SJCRH30 (cell line): ENCODE measurements at regions not wholly inside any gene's neighbourhood (a gene's known extent, or its start where the extent isn't known, plus 50 kb on each side); places are given as distances from the start of the nearest gene placed in this dataset.

ENCODE experiments used
- DNase-seq, 2 experiments: peaks; one replicate each; pipeline ENCODE4 v3.0.0-alpha.2; 2015 to 2020
- H3K27ac ChIP-seq: fragments of 250-450 bp; sonication (Bioruptor Pico); 2 replicates; pipeline ENCODE4 v1.5.1; 2020; ENCODE audit warnings: mild to moderate bottlenecking, moderate library complexity
- H3K27me3 ChIP-seq: fragments of 250-450 bp; sonication (Bioruptor Pico); 2 replicates; pipeline ENCODE4 v1.5.1; 2020; ENCODE audit warnings: mild to moderate bottlenecking, moderate library complexity
- H3K36me3 ChIP-seq: fragments of 250-450 bp; sonication (Bioruptor Pico); 2 replicates; pipeline ENCODE4 v1.5.1; 2020; ENCODE audit warnings: mild to moderate bottlenecking, moderate library complexity
- H3K4me1 ChIP-seq: fragments of 250-450 bp; sonication (Bioruptor Pico); 2 replicates; pipeline ENCODE4 v1.5.1; 2020; ENCODE audit warnings: mild to moderate bottlenecking, moderate library complexity
- H3K4me3 ChIP-seq: fragments of 250-450 bp; sonication (Bioruptor Pico); 2 replicates; pipeline ENCODE4 v1.5.1; 2020; ENCODE audit warnings: mild to moderate bottlenecking, moderate library complexity
- H3K9me3 ChIP-seq: fragments of 250-450 bp; sonication (Bioruptor Pico); replicated peaks from 2 replicates; pipeline ENCODE4 v1.5.1; 2020; ENCODE audit warnings: mild to moderate bottlenecking, moderate library complexity

- Histone ChIP-seq H3K27me3 (peaks cover 4% of the 10 kb centered on the region; the same call in 1 of the 2 replicates), H3K27ac (no peak overlapping the region), H3K4me3 (no peak overlapping the region), H3K36me3 (no peaks in the 10 kb centered on the region), H3K4me1 (peaks cover 2% of the 10 kb centered on the region; the same call in 1 of the 2 replicates), H3K9me3 (no peaks in the 10 kb centered on the region)
- DNase-seq = no peak
Observed at GRCh38 chr3:115513416-115513800, 109.9 kb upstream of the GAP43 start.

- peaks cover 4% of the 10 kb centered on the region; the same call in 1 of the 2 replicates for H3K27me3 ChIP-seq
- no peak overlapping the region for H3K4me3 ChIP-seq
- no peak for DNase-seq
- H3K36me3 ChIP-seq = no peaks in the 10 kb centered on the region
- H3K27ac ChIP-seq = no peak overlapping the region
- H3K9me3 ChIP-seq = no peaks in the 10 kb centered on the region
- peaks cover 3% of the 10 kb centered on the region; the same call in 1 of the 2 replicates for H3K4me1 ChIP-seq
Observed at GRCh38 chr3:115517457-115518050, 105.8 kb upstream of the GAP43 start.

- Histone ChIP-seq H3K9me3 (no peaks in the 10 kb centered on the region), H3K4me3 (no peak overlapping the region), H3K4me1 (peaks cover 3% of the 10 kb centered on the region; the same call in 1 of the 2 replicates), H3K36me3 (no peaks in the 10 kb centered on the region), H3K27me3 (peaks cover 3% of the 10 kb centered on the region; the same call in 1 of the 2 replicates), H3K27ac (no peak overlapping the region)
- DNase-seq = peak; percentile 25
Observed at GRCh38 chr3:115518100-115518852, 105.0 kb upstream of the GAP43 start.

- Histone ChIP-seq H3K36me3 (no peaks in the 10 kb centered on the region), H3K27ac (no peak overlapping the region), H3K27me3 (no peaks in the 10 kb centered on the region), H3K9me3 (no peaks in the 10 kb centered on the region), H3K4me1 (peaks cover 3% of the 10 kb centered on the region; the same call in 1 of the 2 replicates), H3K4me3 (no peak overlapping the region)
- no peak for DNase-seq
Observed at GRCh38 chr3:115520241-115520640, 103.1 kb upstream of the GAP43 start.

GRCh38 chr3:115520651-115521245 lies 102.6 kb upstream of the GAP43 start:
- Histone ChIP-seq H3K4me3 (no peak overlapping the region), H3K27me3 (no peaks in the 10 kb centered on the region), H3K9me3 (no peaks in the 10 kb centered on the region), H3K36me3 (no peaks in the 10 kb centered on the region), H3K27ac (no peak overlapping the region), H3K4me1 (peaks cover 3% of the 10 kb centered on the region; the same call in 1 of the 2 replicates)
- DNase-seq = no peak

GRCh38 chr3:115523458-115523857 lies 99.9 kb upstream of the GAP43 start:
- Histone ChIP-seq H3K36me3 (no peaks in the 10 kb centered on the region), H3K4me3 (no peak overlapping the region), H3K9me3 (no peaks in the 10 kb centered on the region), H3K27me3 (no peaks in the 10 kb centered on the region), H3K27ac (no peak overlapping the region), H3K4me1 (peaks cover 1% of the 10 kb centered on the region; the same call in 1 of the 2 replicates)
- DNase-seq = peak in 1 of 2 experiments; percentile 10

- no peaks in the 10 kb centered on the region for H3K36me3 ChIP-seq
- no peak for DNase-seq
- no peak overlapping the region for H3K4me3 ChIP-seq
- no peaks in the 10 kb centered on the region for H3K27me3 ChIP-seq
- no peaks in the 10 kb centered on the region for H3K4me1 ChIP-seq
- H3K9me3 ChIP-seq = no peaks in the 10 kb centered on the region
- no peak overlapping the region for H3K27ac ChIP-seq
Observed at GRCh38 chr3:115524549-115524948, 98.8 kb upstream of the GAP43 start.

GRCh38 chr3:115525731-115526130 lies 97.6 kb upstream of the GAP43 start:
- Histone ChIP-seq H3K27me3 (no peaks in the 10 kb centered on the region), H3K4me3 (no peak overlapping the region), H3K27ac (no peak overlapping the region), H3K9me3 (no peaks in the 10 kb centered on the region), H3K36me3 (no peaks in the 10 kb centered on the region), H3K4me1 (no peaks in the 10 kb centered on the region)
- no peak for DNase-seq

GRCh38 chr3:115533218-115533617 lies 90.1 kb upstream of the GAP43 start:
- Histone ChIP-seq H3K9me3 (no peaks in the 10 kb centered on the region), H3K4me3 (no peak overlapping the region), H3K36me3 (no peaks in the 10 kb centered on the region), H3K4me1 (no peaks in the 10 kb centered on the region), H3K27ac (no peak overlapping the region), H3K27me3 (no peaks in the 10 kb centered on the region)
- no peak for DNase-seq

GRCh38 chr3:115536171-115536570 lies 87.1 kb upstream of the GAP43 start:
- no peak for DNase-seq

GRCh38 chr3:115537669-115538068 lies 85.6 kb upstream of the GAP43 start:
- no peaks in the 10 kb centered on the region for H3K4me1 ChIP-seq
- DNase-seq = no peak
- no peaks in the 10 kb centered on the region for H3K36me3 ChIP-seq
- no peaks in the 10 kb centered on the region for H3K9me3 ChIP-seq
- no peak overlapping the region for H3K4me3 ChIP-seq
- H3K27me3 ChIP-seq = no peaks in the 10 kb centered on the region
- no peak overlapping the region for H3K27ac ChIP-seq

More at GRCh38 chr3:115536171-115536570, 87.1 kb upstream of the GAP43 start:
- Histone ChIP-seq H3K36me3 (no peaks in the 10 kb centered on the region), H3K27me3 (no peaks in the 10 kb centered on the region), H3K9me3 (no peaks in the 10 kb centered on the region), H3K27ac (no peak overlapping the region), H3K4me3 (no peak overlapping the region), H3K4me1 (no peaks in the 10 kb centered on the region)

GRCh38 chr3:115547207-115547606 lies 76.1 kb upstream of the GAP43 start:
- no peaks in the 10 kb centered on the region for H3K4me1 ChIP-seq
- no peak overlapping the region for H3K27ac ChIP-seq
- H3K27me3 ChIP-seq = no peaks in the 10 kb centered on the region
- no peak for DNase-seq
- H3K9me3 ChIP-seq = no peaks in the 10 kb centered on the region
- no peaks in the 10 kb centered on the region for H3K36me3 ChIP-seq
- H3K4me3 ChIP-seq = no peak overlapping the region

GRCh38 chr3:115548611-115549010 lies 74.7 kb upstream of the GAP43 start:
- Histone ChIP-seq H3K27ac (no peak overlapping the region), H3K4me3 (no peak overlapping the region), H3K36me3 (no peaks in the 10 kb centered on the region), H3K9me3 (no peaks in the 10 kb centered on the region), H3K27me3 (no peaks in the 10 kb centered on the region), H3K4me1 (no peaks in the 10 kb centered on the region)
- DNase-seq = no peak

GRCh38 chr3:115549071-115549470 lies 74.2 kb upstream of the GAP43 start:
- Histone ChIP-seq H3K4me3 (no peak overlapping the region), H3K27ac (no peak overlapping the region), H3K36me3 (no peaks in the 10 kb centered on the region), H3K9me3 (no peaks in the 10 kb centered on the region), H3K27me3 (no peaks in the 10 kb centered on the region), H3K4me1 (no peaks in the 10 kb centered on the region)
- DNase-seq = no peak

- H3K36me3 ChIP-seq = no peaks in the 10 kb centered on the region
- no peak for DNase-seq
- H3K4me1 ChIP-seq = no peaks in the 10 kb centered on the region
- H3K27ac ChIP-seq = no peak overlapping the region
- no peaks in the 10 kb centered on the region for H3K27me3 ChIP-seq
- H3K9me3 ChIP-seq = no peaks in the 10 kb centered on the region
- no peak overlapping the region for H3K4me3 ChIP-seq
Observed at GRCh38 chr3:115550285-115550761, 73.0 kb upstream of the GAP43 start.
